GM12874 (cell line): ENCODE measurements at regions not wholly inside any gene's neighbourhood (a gene's known extent, or its start where the extent isn't known, plus 50 kb on each side); places are given as distances from the start of the nearest gene placed in this dataset.

Source experiments
- TF ChIP-seq, protein P1 (sequence below): IDR thresholded peaks from 2 replicates; pipeline ENCODE4 v1.5.1; 2011; ENCODE audit warnings: low read depth, mild to moderate bottlenecking, control low read depth, low read length, moderate library complexity; ENCODE audit not compliant: insufficient read depth

DNA sequence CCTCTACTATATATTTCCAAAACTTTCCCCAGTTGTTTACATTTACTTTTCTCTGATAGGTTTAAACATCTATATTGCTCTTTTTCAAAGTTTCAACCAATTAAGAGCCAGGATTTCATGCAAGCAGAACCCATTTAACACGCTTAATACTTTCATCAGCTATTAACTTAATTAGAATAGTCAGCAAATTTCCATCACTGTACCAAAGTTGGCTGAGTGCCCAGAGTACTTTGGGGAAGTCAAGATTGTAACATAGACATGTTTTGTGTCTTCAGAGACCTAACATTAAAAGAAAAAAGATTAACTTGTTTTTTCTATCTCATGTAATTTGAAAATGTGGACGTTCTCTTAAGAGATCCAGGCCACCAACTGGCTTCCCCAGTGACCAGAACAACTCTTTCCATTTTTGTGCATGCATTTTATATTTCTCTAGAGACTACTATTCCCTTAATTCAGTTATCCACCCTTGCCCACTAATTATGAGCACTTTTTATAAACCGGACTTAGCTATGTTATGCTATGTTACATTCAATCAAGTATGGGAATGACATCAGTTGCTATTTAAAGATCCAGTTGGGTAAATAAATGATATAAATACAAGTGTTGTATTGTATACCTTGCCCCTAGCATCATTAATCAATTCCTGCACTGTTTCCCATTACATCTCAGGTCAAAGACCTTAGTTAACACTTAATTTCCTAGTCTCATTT is 478.1 kb upstream of the NMUR2 start:
- TF ChIP-seq, protein P1, sequence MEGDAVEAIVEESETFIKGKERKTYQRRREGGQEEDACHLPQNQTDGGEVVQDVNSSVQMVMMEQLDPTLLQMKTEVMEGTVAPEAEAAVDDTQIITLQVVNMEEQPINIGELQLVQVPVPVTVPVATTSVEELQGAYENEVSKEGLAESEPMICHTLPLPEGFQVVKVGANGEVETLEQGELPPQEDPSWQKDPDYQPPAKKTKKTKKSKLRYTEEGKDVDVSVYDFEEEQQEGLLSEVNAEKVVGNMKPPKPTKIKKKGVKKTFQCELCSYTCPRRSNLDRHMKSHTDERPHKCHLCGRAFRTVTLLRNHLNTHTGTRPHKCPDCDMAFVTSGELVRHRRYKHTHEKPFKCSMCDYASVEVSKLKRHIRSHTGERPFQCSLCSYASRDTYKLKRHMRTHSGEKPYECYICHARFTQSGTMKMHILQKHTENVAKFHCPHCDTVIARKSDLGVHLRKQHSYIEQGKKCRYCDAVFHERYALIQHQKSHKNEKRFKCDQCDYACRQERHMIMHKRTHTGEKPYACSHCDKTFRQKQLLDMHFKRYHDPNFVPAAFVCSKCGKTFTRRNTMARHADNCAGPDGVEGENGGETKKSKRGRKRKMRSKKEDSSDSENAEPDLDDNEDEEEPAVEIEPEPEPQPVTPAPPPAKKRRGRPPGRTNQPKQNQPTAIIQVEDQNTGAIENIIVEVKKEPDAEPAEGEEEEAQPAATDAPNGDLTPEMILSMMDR, result no peak

DNA sequence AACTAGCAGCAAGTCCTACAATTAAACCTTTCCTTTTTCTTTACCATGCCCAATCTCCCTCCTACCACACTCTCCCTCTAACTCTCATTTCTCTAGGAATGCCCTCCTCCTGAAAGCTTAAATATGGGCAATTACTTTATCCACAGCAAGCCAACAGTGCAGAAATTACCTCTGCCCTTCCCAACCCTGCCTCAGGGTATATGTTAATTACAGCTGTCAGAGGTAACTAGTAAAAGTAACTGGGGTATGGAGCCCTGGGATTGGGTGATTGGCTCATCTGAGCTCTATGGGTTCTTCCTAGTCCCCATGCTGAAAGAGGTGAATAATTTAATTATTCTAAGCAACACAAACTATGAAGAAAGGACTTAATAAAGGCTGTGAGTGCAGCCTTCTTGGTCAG is 478.9 kb upstream of the NMUR2 start:
- TF ChIP-seq, protein P1, result no peak

DNA sequence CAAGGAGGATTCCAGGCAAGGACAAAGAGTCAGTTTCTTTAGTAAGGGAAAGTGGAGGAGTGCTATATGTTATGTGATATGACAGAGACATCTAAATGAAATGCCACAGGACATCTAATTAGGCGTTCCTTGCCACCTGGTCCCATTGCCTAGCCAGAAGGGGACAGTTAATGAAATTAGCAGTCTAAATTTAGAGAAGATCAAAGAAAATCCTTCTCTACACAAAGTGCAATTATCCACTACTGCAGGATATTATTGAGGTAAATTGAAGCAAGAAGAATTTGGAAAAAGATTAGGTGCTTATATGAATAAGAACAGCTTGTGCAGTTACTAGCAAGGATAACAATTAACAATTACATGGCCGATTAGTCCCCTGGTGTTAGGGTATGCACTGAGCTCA is 495.3 kb upstream of the NMUR2 start:
- TF ChIP-seq, protein P1, result no peak

DNA sequence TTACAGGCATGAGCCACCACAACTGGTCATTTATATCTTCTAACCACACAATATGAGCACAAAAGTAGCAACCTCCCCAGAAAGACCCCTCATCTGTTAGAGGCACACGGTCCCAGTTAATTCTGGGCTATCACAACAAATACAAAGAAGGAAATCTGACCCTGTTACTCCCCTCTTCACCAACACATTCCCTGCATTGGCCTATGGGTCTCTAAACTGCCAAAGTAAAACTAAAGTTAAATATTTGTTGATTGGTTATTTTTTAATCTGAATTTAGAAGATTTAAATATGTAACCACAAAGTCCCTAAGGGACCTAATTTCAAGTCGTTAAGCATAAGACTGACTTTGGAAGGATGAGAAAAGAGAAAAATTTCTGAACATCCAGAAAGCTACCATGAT is 496.7 kb upstream of the NMUR2 start:
- TF ChIP-seq, protein P1, result no peak

DNA sequence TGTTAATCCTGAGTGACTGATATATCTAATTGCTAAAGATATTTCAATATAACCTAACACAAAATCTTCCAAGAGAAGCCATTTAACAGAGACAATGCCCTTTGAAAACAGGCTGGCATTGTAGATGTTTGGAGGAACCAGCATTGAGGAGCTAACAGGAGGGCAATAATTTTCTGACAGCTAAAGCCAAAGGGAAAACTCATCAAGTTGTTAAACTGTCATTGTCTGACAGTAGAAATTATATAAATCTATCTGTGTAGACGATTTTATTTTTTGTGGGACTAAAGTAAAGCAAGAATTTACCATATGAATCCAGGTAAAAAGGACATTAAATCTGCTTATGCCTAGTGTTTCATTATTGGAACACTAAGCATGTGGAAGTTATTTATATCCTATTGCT is 500.2 kb upstream of the NMUR2 start:
- TF ChIP-seq, protein P1, result no peak

DNA sequence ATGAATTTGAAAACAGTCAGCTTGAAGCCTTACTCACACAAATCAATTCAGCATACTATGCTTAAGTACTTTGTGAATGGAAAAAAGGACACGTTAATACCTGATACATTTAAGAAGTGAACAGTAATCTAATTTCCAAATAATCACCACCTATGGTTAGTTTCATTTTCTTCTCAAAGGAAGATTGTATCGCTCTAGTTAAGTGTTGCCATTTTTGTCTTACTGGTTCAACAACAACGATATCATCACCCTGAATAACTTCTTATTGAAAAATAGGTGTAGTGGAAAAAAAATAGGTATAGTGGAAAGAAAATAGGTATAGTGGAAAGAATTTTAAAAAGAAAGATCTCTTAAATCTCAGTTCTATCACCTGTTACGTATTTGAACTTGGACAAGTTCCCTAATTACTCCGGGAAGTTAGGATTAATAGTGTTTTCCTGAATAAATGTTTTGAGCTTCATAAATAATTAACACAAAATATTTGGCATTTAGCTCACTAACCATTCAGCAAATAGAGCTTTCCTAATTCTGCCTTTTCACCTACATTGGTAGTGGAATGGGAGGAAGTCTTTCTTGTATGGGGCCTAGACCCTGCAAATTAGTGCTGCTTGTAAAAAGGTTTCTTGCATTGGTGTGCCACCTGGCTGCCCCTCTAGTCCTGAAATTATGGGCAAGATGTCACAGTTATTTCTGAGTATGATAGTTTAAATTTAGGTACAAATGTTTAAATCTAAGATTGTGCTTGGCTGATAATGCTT is 502.6 kb upstream of the NMUR2 start:
- TF ChIP-seq, protein P1, result no peak

DNA sequence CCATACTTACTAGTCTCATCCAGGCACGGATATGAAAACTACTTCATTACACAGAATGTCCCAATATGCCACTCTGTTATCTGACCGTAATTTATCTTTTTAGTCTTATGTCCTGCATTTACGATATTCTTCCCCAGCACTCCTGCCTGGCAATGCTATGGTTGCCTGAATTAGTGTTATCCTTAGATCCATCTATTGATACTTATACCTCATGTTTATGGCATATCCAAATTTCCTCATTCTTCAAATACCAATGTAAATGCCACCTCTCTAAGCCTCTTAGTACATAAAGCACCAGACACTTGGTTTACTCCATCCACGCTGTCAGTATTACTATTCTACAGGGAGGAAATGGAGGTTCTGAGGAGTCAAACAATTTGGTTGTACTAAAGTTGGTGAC is 507.8 kb upstream of the NMUR2 start:
- TF ChIP-seq, protein P1, result no peak
